ENCODE measurements at regions not wholly inside any gene's neighbourhood (a gene's known extent, or its start where the extent isn't known, plus 50 kb on each side); places are given as distances from the start of the nearest gene placed in this dataset.

- Histone ChIP-seq H3K4me2 (ENCODE audit: insufficient read depth, low read length) (no peak overlapping the region), H3K27me3 (ENCODE audit: insufficient read depth, low read length) (no peaks in the 10 kb centered on the region), H2AFZ (ENCODE audit: low read length) (no peak overlapping the region), H3K4me1 (ENCODE audit: insufficient read depth, low read length) (peaks cover 10% of the 10 kb centered on the region), H3K36me3 (ENCODE audit: insufficient read depth, low read length) (no peaks in the 10 kb centered on the region), H3K79me2 (ENCODE audit: insufficient read depth, low read length) (no peaks in the 10 kb centered on the region), H3K27ac (ENCODE audit: low read depth, low read length) (no peak overlapping the region), H4K20me1 (ENCODE audit: insufficient read depth, low read length) (no peaks in the 10 kb centered on the region), H3K4me3 (ENCODE audit: insufficient read depth, low read length) (no peak overlapping the region), H3K9me3 (ENCODE audit: low read depth, low read length) (no peaks in the 10 kb centered on the region)
- DNase-seq (ENCODE audit: insufficient read length, low spot score, missing footprints), result peak; percentile 49
- no peak for TF ChIP-seq CTCF (IDR thresholded peaks at IDR 0.05; ENCODE audit: extremely low read depth, low read depth, low read length)
These were observed 99.1 kb upstream of the JCAD start for GRCh38 chr10:30158325-30158960.

GRCh38 chr10:30155401-30155800 is 96.0 kb upstream of the JCAD start:
- no peak for DNase-seq (ENCODE audit: insufficient read length, low spot score, missing footprints)
- no peak for TF ChIP-seq CTCF (IDR thresholded peaks at IDR 0.05; ENCODE audit: extremely low read depth, low read depth, low read length)
- H3K27me3 ChIP-seq (ENCODE audit: insufficient read depth, low read length), result no peaks in the 10 kb centered on the region
- peak overlapping the region; percentile 42 for H2AFZ ChIP-seq (ENCODE audit: low read length)
- H3K4me2 ChIP-seq (ENCODE audit: insufficient read depth, low read length), result peak overlapping the region; percentile 22
- H3K27ac ChIP-seq (ENCODE audit: low read depth, low read length), result no peak overlapping the region
- no peaks in the 10 kb centered on the region for H4K20me1 ChIP-seq (ENCODE audit: insufficient read depth, low read length)
- no peaks in the 10 kb centered on the region for H3K79me2 ChIP-seq (ENCODE audit: insufficient read depth, low read length)
- no peak overlapping the region for H3K4me3 ChIP-seq (ENCODE audit: insufficient read depth, low read length)
- peaks cover 23% of the 10 kb centered on the region for H3K4me1 ChIP-seq (ENCODE audit: insufficient read depth, low read length)
- no peaks in the 10 kb centered on the region for H3K9me3 ChIP-seq (ENCODE audit: low read depth, low read length)
- no peaks in the 10 kb centered on the region for H3K36me3 ChIP-seq (ENCODE audit: insufficient read depth, low read length)

- Histone ChIP-seq H3K27me3 (ENCODE audit: insufficient read depth, low read length) (no peaks in the 10 kb centered on the region), H3K79me2 (ENCODE audit: insufficient read depth, low read length) (no peaks in the 10 kb centered on the region), H3K36me3 (ENCODE audit: insufficient read depth, low read length) (no peaks in the 10 kb centered on the region), H4K20me1 (ENCODE audit: insufficient read depth, low read length) (no peaks in the 10 kb centered on the region), H3K4me1 (ENCODE audit: insufficient read depth, low read length) (peaks cover 23% of the 10 kb centered on the region), H3K4me3 (ENCODE audit: insufficient read depth, low read length) (no peak overlapping the region), H2AFZ (ENCODE audit: low read length) (no peak overlapping the region), H3K27ac (ENCODE audit: low read depth, low read length) (no peak overlapping the region), H3K4me2 (ENCODE audit: insufficient read depth, low read length) (no peak overlapping the region), H3K9me3 (ENCODE audit: low read depth, low read length) (no peaks in the 10 kb centered on the region)
- no peak for DNase-seq (ENCODE audit: insufficient read length, low spot score, missing footprints)
- no peak for TF ChIP-seq CTCF (IDR thresholded peaks at IDR 0.05; ENCODE audit: extremely low read depth, low read depth, low read length)
These were observed 95.2 kb upstream of the JCAD start for GRCh38 chr10:30154561-30154960.

- TF ChIP-seq CTCF (IDR thresholded peaks at IDR 0.05; ENCODE audit: extremely low read depth, low read depth, low read length), result no peak
- no peaks in the 10 kb centered on the region for H3K36me3 ChIP-seq (ENCODE audit: insufficient read depth, low read length)
- H3K4me3 ChIP-seq (ENCODE audit: insufficient read depth, low read length), result no peak overlapping the region
- no peaks in the 10 kb centered on the region for H3K79me2 ChIP-seq (ENCODE audit: insufficient read depth, low read length)
- no peaks in the 10 kb centered on the region for H3K27me3 ChIP-seq (ENCODE audit: insufficient read depth, low read length)
- no peak for DNase-seq (ENCODE audit: insufficient read length, low spot score, missing footprints)
- no peak overlapping the region for H3K27ac ChIP-seq (ENCODE audit: low read depth, low read length)
- no peak overlapping the region for H3K4me2 ChIP-seq (ENCODE audit: insufficient read depth, low read length)
- no peak overlapping the region for H2AFZ ChIP-seq (ENCODE audit: low read length)
- H4K20me1 ChIP-seq (ENCODE audit: insufficient read depth, low read length), result no peaks in the 10 kb centered on the region
- peaks cover 23% of the 10 kb centered on the region for H3K4me1 ChIP-seq (ENCODE audit: insufficient read depth, low read length)
- no peaks in the 10 kb centered on the region for H3K9me3 ChIP-seq (ENCODE audit: low read depth, low read length)
These were observed 94.7 kb upstream of the JCAD start for GRCh38 chr10:30154126-30154525.

All from osteoblast (primary cell).